GM23338 (cell line): ENCODE measurements at regions not wholly inside any gene's neighbourhood (a gene's known extent, or its start where the extent isn't known, plus 50 kb on each side); places are given as distances from the start of the nearest gene placed in this dataset.
"Not testable (repeated sequence)": the region's sequence is repeated elsewhere in the genome, so short reads cannot be mapped to it uniquely, and the experiment has no call there.

Source experiments
- ATAC-seq: fragments of 200-7000 bp; cut with Tn5 transposase; 3 replicates; pipeline ENCODE4 v1.9.1; 2020
- DNase-seq: peaks from one replicate; pipeline ENCODE4 v3.0.0-alpha.2; 2015; ENCODE audit warnings: low spot score
- H2AFZ ChIP-seq: fragments of 200-600 bp; sonication (generic); 2 replicates; pipeline ENCODE4 v1.8.0; 2016; ENCODE audit warnings: antibody characterized with exemption, mild to moderate bottlenecking, moderate library complexity
- H3F3A ChIP-seq: fragments of 200-600 bp; sonication (generic); replicated peaks from 2 replicates; pipeline ENCODE4 v1.8.0; 2017; ENCODE audit warnings: antibody characterized with exemption, mixed run types, low read depth
- H3K27ac ChIP-seq: fragments of 200-600 bp; sonication (generic); 2 replicates; pipeline ENCODE4 v1.6.1; 2016; ENCODE audit warnings: low read depth
- H3K27me3 ChIP-seq: fragments of 200-600 bp; sonication (generic); 2 replicates; pipeline ENCODE4 v1.8.0; 2016; ENCODE audit warnings: mild to moderate bottlenecking, mixed run types, moderate library complexity; ENCODE audit not compliant: insufficient read depth
- H3K36me3 ChIP-seq: fragments of 200-600 bp; sonication (generic); 2 replicates; pipeline ENCODE4 v1.8.0; 2016; ENCODE audit warnings: mild to moderate bottlenecking; ENCODE audit not compliant: insufficient read depth
- H3K4me1 ChIP-seq: fragments of 200-600 bp; sonication (generic); 2 replicates; pipeline ENCODE4 v1.8.0; 2016; ENCODE audit warnings: mild to moderate bottlenecking, moderate library complexity; ENCODE audit not compliant: insufficient read depth
- H3K4me2 ChIP-seq: fragments of 200-600 bp; sonication (generic); 2 replicates; pipeline ENCODE4 v1.7.1; 2017; ENCODE audit warnings: mixed run types
- H3K4me3 ChIP-seq: fragments of 200-600 bp; sonication (generic); 2 replicates; pipeline ENCODE4 v1.6.1; 2016; ENCODE audit warnings: mixed run types
- H3K79me2 ChIP-seq: fragments of 200-600 bp; sonication (generic); replicated peaks from 2 replicates; pipeline ENCODE4 v1.8.0; 2017; ENCODE audit warnings: mild to moderate bottlenecking; ENCODE audit not compliant: insufficient read depth
- H3K9me2 ChIP-seq: fragments of 200-600 bp; sonication (generic); 2 replicates; pipeline ENCODE4 v1.8.0; 2017; ENCODE audit not compliant: insufficient read depth
- H4K20me1 ChIP-seq: fragments of 200-600 bp; sonication (generic); replicated peaks from 2 replicates; pipeline ENCODE4 v1.8.0; 2017; ENCODE audit warnings: mild to moderate bottlenecking; ENCODE audit not compliant: insufficient read depth
- H3K27ac Mint-ChIP-seq: 2 replicates; pipeline ENCODE4 v1.8.0; 2020; ENCODE audit warnings: inconsistent platforms, mild to moderate bottlenecking, moderate library complexity, mixed read lengths
- H3K27me3 Mint-ChIP-seq: 3 replicates; pipeline ENCODE4 v1.8.0; 2022; ENCODE audit warnings: low read depth, mild to moderate bottlenecking, moderate library complexity, mixed read lengths, inconsistent platforms; ENCODE audit not compliant: insufficient read depth, poor library complexity
- H3K36me3 Mint-ChIP-seq: 3 replicates; pipeline ENCODE4 v1.8.0; 2021; ENCODE audit warnings: low read depth, mild to moderate bottlenecking, inconsistent platforms, moderate library complexity, mixed read lengths
- H3K4me1 Mint-ChIP-seq: 3 replicates; pipeline ENCODE4 v1.8.0; 2020; ENCODE audit warnings: mild to moderate bottlenecking, inconsistent platforms, mixed read lengths
- H3K4me3 Mint-ChIP-seq: 3 replicates; pipeline ENCODE4 v1.8.0; 2021; ENCODE audit warnings: moderate library complexity, mild to moderate bottlenecking, inconsistent platforms, mixed read lengths
- H3K9me3 Mint-ChIP-seq: 3 replicates; pipeline ENCODE4 v1.8.0; 2020; ENCODE audit warnings: moderate library complexity, mild to moderate bottlenecking, inconsistent platforms, mixed read lengths
- CREB1 ChIP-seq: fragments of 250-450 bp; sonication (Bioruptor Pico); IDR thresholded peaks from 2 replicates; pipeline ENCODE4 v1.5.0; 2020; ENCODE audit warnings: low read depth, mild to moderate bottlenecking, moderate library complexity
- EZH2 ChIP-seq: fragments of 200-600 bp; sonication (generic); IDR thresholded peaks from one replicate; pipeline ENCODE4 v1.8.0; 2017; ENCODE audit warnings: antibody characterized with exemption, mild to moderate bottlenecking, low read depth; ENCODE audit not compliant: unreplicated experiment
- EZH2phosphoT487 ChIP-seq: fragments of 200-600 bp; sonication (generic); IDR thresholded peaks from one replicate; pipeline ENCODE4 v1.8.1; 2018; ENCODE audit warnings: antibody characterized with exemption; ENCODE audit not compliant: unreplicated experiment
- JUNB ChIP-seq: IDR thresholded peaks from one replicate; pipeline ENCODE4 v1.6.1; 2016; ENCODE audit warnings: antibody characterized with exemption; ENCODE audit not compliant: unreplicated experiment
- NANOG ChIP-seq: IDR thresholded peaks from 2 replicates; pipeline ENCODE4 v1.6.1; 2016; ENCODE audit warnings: antibody characterized with exemption, borderline replicate concordance
- STAT1 ChIP-seq: IDR thresholded peaks from one replicate; pipeline ENCODE4 v1.6.1; 2016; ENCODE audit warnings: antibody characterized with exemption; ENCODE audit not compliant: unreplicated experiment
- ZNF114 ChIP-seq: fragments of 250-450 bp; sonication (Bioruptor Pico); IDR thresholded peaks from 2 replicates; pipeline ENCODE4 v1.5.0; 2020; ENCODE audit warnings: mild to moderate bottlenecking, moderate library complexity
- TF ChIP-seq, protein P1 (sequence below): IDR thresholded peaks from 2 replicates; pipeline ENCODE4 v1.6.1; 2016; ENCODE audit warnings: antibody characterized with exemption
- TF ChIP-seq, protein P2 (sequence below): fragments of 250-450 bp; sonication (Bioruptor Pico); IDR thresholded peaks from 2 replicates; pipeline ENCODE4 v1.5.0; 2020; ENCODE audit warnings: mild to moderate bottlenecking, moderate library complexity
- TF ChIP-seq, protein P3 (sequence below), 2 experiments: fragments of 200-600 bp in 1 of 2; sonication (generic) in 1 of 2; conservative IDR thresholded peaks; 2 replicates each; pipeline versions ENCODE4 v1.5.1 to v1.6.1; 2016 to 2017; ENCODE audit warnings: antibody characterized with exemption in 2 of 2, low read depth in 2 of 2, mild to moderate bottlenecking in 2 of 2, moderate library complexity in 1 of 2

DNA sequence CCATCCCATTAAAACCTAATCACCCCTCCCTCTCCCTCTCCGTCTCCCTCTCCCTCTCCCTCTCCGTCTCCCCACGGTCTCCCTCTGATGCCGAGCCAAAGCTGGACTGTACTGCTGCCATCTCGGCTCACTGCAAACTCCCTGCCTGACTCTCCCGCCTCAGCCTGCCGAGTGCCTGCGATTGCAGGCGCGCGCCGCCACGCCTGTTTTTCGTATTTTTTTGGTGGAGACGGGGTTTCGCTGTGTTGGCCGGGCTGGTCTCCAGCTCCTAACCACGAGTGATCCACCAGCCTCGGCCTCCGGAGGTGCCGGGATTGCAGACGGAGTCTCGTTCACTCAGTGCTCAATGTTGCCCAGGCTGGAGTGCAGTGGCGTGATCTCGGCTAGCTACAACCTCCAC is 134.6 kb upstream of the NANOS1 start:
- not testable (repeated sequence) for ATAC-seq, DNase-seq

DNA sequence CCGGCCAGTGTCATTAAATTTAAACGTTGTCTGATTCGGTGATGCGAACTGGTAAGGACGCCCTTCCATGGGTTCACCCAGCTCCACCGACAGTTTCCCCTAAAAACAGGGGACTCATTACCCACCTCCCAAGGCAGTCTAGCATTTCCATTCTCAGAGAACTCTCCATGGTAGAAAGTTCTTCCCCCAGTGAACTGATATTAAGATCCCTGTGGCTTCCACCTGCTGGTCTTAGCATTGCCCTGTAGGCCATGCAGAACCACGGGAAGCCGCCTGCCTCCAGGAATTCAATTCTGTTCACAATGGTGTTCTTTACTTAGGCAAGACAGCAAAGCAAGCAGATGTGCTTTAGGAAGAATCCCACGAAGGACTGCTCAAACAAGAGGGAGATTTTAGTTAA is 128.9 kb upstream of the NANOS1 start:
- Mint-ChIP-seq H3K27me3 (peaks cover 6% of the 10 kb centered on the region), H3K4me3 (no peak overlapping the region), H3K36me3 (no peaks in the 10 kb centered on the region; the same call in 2 of the 3 replicates), H3K4me1 (peaks cover 3% of the 10 kb centered on the region; the same call in 1 of the 3 replicates), H3K9me3 (peaks cover 3% of the 10 kb centered on the region; the same call in 2 of the 3 replicates), H3K27ac (no peak overlapping the region)
- no peaks in the 10 kb centered on the region for H3K4me1 ChIP-seq
- ATAC-seq (peak; percentile 48; the same call in 2 of the 3 replicates), DNase-seq (peak; percentile 4)
- no peak overlapping the region for H3K4me3 ChIP-seq
- H3K27ac ChIP-seq = no peak overlapping the region
- H4K20me1 ChIP-seq = no peaks in the 10 kb centered on the region
- no peaks in the 10 kb centered on the region for H3K27me3 ChIP-seq
- no peaks in the 10 kb centered on the region for H3K79me2 ChIP-seq
- H3F3A ChIP-seq = no peaks in the 10 kb centered on the region
- H3K9me2 ChIP-seq = no peaks in the 10 kb centered on the region
- no peaks in the 10 kb centered on the region for H3K36me3 ChIP-seq
- H3K4me2 ChIP-seq = no peak overlapping the region
- no peak overlapping the region for H2AFZ ChIP-seq
- TF ChIP-seq JUNB (no peak), EZH2 (no peak), CREB1 (CRISPR knock-in tag) (no peak), STAT1 (no peak), ZNF114 (CRISPR knock-in tag) (no peak), EZH2phosphoT487 (no peak), NANOG (no peak)
- TF ChIP-seq, protein P1, sequence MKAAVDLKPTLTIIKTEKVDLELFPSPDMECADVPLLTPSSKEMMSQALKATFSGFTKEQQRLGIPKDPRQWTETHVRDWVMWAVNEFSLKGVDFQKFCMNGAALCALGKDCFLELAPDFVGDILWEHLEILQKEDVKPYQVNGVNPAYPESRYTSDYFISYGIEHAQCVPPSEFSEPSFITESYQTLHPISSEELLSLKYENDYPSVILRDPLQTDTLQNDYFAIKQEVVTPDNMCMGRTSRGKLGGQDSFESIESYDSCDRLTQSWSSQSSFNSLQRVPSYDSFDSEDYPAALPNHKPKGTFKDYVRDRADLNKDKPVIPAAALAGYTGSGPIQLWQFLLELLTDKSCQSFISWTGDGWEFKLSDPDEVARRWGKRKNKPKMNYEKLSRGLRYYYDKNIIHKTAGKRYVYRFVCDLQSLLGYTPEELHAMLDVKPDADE = no peak
- TF ChIP-seq, protein P2, sequence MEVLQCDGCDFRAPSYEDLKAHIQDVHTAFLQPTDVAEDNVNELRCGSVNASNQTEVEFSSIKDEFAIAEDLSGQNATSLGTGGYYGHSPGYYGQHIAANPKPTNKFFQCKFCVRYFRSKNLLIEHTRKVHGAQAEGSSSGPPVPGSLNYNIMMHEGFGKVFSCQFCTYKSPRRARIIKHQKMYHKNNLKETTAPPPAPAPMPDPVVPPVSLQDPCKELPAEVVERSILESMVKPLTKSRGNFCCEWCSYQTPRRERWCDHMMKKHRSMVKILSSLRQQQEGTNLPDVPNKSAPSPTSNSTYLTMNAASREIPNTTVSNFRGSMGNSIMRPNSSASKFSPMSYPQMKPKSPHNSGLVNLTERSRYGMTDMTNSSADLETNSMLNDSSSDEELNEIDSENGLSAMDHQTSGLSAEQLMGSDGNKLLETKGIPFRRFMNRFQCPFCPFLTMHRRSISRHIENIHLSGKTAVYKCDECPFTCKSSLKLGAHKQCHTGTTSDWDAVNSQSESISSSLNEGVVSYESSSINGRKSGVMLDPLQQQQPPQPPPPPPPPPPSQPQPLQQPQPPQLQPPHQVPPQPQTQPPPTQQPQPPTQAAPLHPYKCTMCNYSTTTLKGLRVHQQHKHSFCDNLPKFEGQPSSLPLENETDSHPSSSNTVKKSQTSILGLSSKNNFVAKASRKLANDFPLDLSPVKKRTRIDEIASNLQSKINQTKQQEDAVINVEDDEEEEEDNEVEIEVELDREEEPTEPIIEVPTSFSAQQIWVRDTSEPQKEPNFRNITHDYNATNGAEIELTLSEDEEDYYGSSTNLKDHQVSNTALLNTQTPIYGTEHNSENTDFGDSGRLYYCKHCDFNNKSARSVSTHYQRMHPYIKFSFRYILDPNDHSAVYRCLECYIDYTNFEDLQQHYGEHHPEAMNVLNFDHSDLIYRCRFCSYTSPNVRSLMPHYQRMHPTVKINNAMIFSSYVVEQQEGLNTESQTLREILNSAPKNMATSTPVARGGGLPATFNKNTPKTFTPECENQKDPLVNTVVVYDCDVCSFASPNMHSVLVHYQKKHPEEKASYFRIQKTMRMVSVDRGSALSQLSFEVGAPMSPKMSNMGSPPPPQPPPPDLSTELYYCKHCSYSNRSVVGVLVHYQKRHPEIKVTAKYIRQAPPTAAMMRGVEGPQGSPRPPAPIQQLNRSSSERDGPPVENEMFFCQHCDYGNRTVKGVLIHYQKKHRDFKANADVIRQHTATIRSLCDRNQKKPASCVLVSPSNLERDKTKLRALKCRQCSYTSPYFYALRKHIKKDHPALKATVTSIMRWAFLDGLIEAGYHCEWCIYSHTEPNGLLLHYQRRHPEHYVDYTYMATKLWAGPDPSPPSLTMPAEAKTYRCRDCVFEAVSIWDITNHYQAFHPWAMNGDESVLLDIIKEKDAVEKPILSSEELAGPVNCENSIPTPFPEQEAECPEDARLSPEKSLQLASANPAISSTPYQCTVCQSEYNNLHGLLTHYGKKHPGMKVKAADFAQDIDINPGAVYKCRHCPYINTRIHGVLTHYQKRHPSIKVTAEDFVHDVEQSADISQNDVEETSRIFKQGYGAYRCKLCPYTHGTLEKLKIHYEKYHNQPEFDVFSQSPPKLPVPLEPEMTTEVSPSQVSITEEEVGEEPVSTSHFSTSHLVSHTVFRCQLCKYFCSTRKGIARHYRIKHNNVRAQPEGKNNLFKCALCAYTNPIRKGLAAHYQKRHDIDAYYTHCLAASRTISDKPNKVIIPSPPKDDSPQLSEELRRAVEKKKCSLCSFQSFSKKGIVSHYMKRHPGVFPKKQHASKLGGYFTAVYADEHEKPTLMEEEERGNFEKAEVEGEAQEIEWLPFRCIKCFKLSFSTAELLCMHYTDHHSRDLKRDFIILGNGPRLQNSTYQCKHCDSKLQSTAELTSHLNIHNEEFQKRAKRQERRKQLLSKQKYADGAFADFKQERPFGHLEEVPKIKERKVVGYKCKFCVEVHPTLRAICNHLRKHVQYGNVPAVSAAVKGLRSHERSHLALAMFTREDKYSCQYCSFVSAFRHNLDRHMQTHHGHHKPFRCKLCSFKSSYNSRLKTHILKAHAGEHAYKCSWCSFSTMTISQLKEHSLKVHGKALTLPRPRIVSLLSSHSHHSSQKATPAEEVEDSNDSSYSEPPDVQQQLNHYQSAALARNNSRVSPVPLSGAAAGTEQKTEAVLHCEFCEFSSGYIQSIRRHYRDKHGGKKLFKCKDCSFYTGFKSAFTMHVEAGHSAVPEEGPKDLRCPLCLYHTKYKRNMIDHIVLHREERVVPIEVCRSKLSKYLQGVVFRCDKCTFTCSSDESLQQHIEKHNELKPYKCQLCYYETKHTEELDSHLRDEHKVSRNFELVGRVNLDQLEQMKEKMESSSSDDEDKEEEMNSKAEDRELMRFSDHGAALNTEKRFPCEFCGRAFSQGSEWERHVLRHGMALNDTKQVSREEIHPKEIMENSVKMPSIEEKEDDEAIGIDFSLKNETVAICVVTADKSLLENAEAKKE = no peak
- TF ChIP-seq, protein P3, sequence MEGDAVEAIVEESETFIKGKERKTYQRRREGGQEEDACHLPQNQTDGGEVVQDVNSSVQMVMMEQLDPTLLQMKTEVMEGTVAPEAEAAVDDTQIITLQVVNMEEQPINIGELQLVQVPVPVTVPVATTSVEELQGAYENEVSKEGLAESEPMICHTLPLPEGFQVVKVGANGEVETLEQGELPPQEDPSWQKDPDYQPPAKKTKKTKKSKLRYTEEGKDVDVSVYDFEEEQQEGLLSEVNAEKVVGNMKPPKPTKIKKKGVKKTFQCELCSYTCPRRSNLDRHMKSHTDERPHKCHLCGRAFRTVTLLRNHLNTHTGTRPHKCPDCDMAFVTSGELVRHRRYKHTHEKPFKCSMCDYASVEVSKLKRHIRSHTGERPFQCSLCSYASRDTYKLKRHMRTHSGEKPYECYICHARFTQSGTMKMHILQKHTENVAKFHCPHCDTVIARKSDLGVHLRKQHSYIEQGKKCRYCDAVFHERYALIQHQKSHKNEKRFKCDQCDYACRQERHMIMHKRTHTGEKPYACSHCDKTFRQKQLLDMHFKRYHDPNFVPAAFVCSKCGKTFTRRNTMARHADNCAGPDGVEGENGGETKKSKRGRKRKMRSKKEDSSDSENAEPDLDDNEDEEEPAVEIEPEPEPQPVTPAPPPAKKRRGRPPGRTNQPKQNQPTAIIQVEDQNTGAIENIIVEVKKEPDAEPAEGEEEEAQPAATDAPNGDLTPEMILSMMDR (conservative IDR thresholded peaks at IDR 0.05; ENCODE audit: low read depth in 2 of 2) = no peak

More for the DNA sequence above, 134.6 kb upstream of the NANOS1 start:
- H3K36me3 ChIP-seq, H4K20me1 ChIP-seq, H3F3A ChIP-seq, H3K4me1 Mint-ChIP-seq, H3K27ac Mint-ChIP-seq, H3K79me2 ChIP-seq, H2AFZ ChIP-seq, H3K27ac ChIP-seq, H3K27me3 Mint-ChIP-seq, H3K4me1 ChIP-seq, H3K4me3 Mint-ChIP-seq, H3K27me3 ChIP-seq, H3K4me2 ChIP-seq, H3K4me3 ChIP-seq, H3K9me2 ChIP-seq: not testable (repeated sequence)
- peaks cover 12% of the 10 kb centered on the region; the same call in 2 of the 3 replicates for H3K36me3 Mint-ChIP-seq
- H3K9me3 Mint-ChIP-seq = peaks cover 30% of the 10 kb centered on the region
